ENCODE measurements at regions not wholly inside any gene's neighbourhood (a gene's known extent, or its start where the extent isn't known, plus 50 kb on each side); places are given as distances from the start of the nearest gene placed in this dataset.
"Not testable (repeated sequence)": the region's sequence is repeated elsewhere in the genome, so short reads cannot be mapped to it uniquely, and the experiment has no call there.

DNA sequence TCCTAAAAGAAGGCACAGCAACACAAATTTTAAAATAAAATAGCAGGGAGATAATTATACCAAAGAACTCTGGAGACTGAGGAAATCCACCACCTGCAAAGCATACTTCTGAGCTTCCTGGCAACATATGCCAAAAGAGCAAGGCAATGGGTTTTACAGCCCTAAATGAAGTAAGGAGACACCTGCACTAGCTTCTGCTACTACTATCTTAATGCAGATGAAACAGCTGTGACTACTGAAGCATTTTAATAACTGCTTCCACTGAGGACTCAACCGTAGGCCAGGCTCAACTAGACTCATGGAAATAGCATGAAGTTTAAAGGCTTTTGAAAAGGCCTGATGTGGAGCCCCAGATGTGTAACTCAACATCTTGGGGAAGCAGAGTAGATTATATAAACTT is 820.1 kb upstream of the AMELY start:
- no peaks in the 10 kb centered on the region for H3K4me1 Mint-ChIP-seq
- no peak overlapping the region for H3K4me3 Mint-ChIP-seq
- no peaks in the 10 kb centered on the region for H3K9me3 Mint-ChIP-seq

DNA sequence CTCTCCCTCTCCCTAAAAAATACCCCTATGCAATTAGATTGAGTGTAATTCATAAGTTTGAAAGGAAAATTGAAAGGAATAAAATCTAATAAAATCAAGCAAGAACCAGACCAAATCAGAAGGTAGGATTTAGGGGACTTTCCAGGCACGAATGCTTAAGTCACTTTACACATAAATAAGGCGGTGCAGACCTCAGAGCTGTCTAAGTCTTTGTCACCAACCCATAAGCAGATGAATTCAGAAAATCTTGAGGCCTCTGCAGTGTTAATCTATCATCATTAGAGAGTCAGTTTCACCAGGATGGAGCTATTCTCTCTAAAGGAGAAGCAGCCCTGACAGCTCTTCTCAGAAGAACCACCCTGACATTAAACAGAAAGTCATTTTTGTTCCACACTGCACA is 819.1 kb upstream of the AMELY start:
- DNase-seq: no peak
- no peaks in the 10 kb centered on the region for H3K4me1 Mint-ChIP-seq
- no peaks in the 10 kb centered on the region for H3K9me3 Mint-ChIP-seq
- no peaks in the 10 kb centered on the region for H3K27me3 Mint-ChIP-seq
- no peak overlapping the region for H3K27ac Mint-ChIP-seq
- H3K4me3 Mint-ChIP-seq: no peak overlapping the region
- no peaks in the 10 kb centered on the region for H3K36me3 Mint-ChIP-seq (ENCODE audit: low read depth)
- intact Hi-C loops (cut with micrococcal nuclease): no loop called here

More for the DNA sequence above, 820.1 kb upstream of the AMELY start:
- intact Hi-C loops (cut with micrococcal nuclease): no loop called here
- no peak overlapping the region for H3K27ac Mint-ChIP-seq
- no peaks in the 10 kb centered on the region for H3K27me3 Mint-ChIP-seq
- no peak for DNase-seq
- H3K36me3 Mint-ChIP-seq (ENCODE audit: low read depth): no peaks in the 10 kb centered on the region

DNA sequence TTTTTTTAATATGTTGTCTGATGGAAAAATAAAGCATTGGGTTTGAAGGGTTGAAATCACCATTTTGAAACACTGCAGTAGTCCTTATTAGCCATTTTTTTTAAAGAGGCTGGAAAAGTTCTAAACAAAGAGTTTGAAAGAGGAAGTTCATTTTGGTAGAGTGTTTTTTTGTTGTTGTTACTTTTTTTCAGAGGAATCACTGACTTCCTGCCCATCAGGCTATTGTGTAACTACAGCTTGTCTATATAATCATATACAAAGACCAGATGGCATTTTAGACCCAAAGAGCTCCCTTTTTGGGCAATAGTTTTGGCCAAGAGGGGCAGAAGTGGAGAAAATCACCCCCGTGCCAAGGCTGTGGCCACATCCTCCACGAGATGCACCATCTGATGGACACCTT is 818.5 kb upstream of the AMELY start:
- intact Hi-C loops (cut with micrococcal nuclease): no loop called here
- Mint-ChIP-seq H3K4me1 (no peaks in the 10 kb centered on the region), H3K27me3 (no peaks in the 10 kb centered on the region), H3K4me3 (no peak overlapping the region), H3K9me3 (no peaks in the 10 kb centered on the region), H3K36me3 (ENCODE audit: low read depth) (no peaks in the 10 kb centered on the region), H3K27ac (no peak overlapping the region)
- DNase-seq: no peak

DNA sequence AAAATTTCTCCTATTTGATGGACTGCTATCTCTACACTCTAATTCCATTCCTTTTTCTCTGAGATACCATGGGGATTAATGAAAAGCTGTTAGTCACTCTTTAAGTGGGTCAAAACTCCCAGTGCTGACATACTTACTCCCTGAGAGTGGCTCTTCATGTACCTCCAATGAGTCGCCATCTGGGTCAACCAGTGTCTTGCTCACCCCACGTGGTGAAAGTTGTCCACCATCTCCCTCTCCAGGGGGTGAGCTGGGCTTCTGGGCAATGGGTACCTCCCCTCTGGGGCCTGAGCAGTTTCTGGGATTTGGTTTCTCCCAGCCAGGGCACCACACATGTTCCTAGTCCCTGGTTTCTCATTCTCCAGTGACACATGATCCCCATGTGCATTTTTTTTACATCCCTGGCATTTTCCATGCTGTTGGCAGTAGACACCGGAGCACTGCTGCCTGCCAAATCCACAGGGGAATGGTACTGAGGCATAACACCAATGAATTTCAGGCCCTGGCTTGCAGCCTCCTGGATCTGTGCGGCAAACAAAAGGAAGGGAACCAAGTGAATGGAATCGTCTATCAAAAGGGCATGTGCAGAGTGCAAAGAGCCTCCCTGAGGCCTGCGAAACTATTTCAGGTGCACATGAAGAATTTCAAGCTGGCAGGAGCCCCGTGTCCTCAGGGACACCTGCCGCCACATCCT is 817.9 kb upstream of the AMELY start:
- no peak overlapping the region for H3K27ac Mint-ChIP-seq
- H3K9me3 Mint-ChIP-seq: no peaks in the 10 kb centered on the region
- H3K4me3 Mint-ChIP-seq: no peak overlapping the region
- no peaks in the 10 kb centered on the region for H3K36me3 Mint-ChIP-seq (ENCODE audit: low read depth)
- H3K27me3 Mint-ChIP-seq: no peaks in the 10 kb centered on the region
- intact Hi-C loops (cut with micrococcal nuclease): no loop called here
- DNase-seq: no peak
- no peaks in the 10 kb centered on the region for H3K4me1 Mint-ChIP-seq

DNA sequence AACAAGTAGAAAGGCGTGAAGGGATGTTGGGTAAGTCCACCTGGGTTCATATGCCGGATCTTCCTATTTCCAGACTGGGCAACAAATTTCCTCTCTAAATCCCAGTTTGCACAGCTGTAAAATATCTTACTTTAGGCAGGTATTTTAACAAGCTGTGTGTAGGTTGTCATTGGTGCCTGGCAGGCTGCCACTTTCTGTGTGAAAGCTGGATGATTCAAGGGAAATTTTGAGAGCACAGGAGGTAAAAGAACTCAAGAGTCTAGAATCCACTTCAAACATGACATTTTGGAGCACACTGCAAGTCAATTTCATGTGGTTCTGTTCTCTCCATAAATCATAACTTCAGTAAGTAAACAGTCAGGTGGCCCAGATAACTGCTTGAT is 817.4 kb upstream of the AMELY start:
- Mint-ChIP-seq H3K27ac (no peak overlapping the region), H3K36me3 (ENCODE audit: low read depth) (no peaks in the 10 kb centered on the region), H3K9me3 (no peaks in the 10 kb centered on the region), H3K4me3 (no peak overlapping the region), H3K4me1 (no peaks in the 10 kb centered on the region), H3K27me3 (no peaks in the 10 kb centered on the region)
- intact Hi-C loops (cut with micrococcal nuclease): no loop called here
- no peak for DNase-seq

DNA sequence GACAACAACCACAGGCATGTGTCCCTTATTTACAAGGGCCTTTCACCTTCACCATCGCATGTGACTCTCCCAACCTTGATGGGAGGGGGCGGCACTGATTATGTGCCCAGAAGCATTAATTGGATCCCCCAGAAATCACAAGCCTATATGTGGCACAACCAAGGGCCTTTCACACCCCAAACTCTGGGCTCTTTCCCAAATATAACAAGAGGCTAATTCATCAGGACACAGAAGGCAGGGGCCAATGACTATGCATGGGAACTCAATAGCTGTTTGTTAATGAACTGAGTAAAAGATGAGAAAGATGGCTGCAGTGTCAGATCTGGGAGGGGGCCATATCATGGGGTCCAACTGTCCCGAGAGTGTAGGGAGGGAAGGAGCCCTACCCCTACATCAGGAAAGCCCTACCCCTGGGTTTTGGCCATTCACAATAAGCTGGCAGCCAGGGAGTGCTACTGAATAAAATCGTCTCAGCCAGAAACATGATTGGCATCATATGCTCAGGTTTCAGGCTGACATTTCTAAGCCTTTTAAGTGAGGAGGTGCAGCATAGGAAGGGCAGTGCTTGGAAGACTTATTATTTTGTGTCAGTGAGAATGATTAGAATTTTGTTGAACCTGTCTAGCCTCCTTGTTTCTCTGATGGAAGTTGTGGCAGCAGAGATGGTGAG is 814.4 kb upstream of the AMELY start:
- no peaks in the 10 kb centered on the region for H3K36me3 Mint-ChIP-seq (ENCODE audit: low read depth)
- no peak overlapping the region for H3K4me3 Mint-ChIP-seq
- H3K27me3 Mint-ChIP-seq: no peaks in the 10 kb centered on the region
- H3K4me1 Mint-ChIP-seq: no peaks in the 10 kb centered on the region
- no peak overlapping the region for H3K27ac Mint-ChIP-seq
- H3K9me3 Mint-ChIP-seq: no peaks in the 10 kb centered on the region
- no peak for DNase-seq
- intact Hi-C loops (cut with micrococcal nuclease): no loop called here

DNA sequence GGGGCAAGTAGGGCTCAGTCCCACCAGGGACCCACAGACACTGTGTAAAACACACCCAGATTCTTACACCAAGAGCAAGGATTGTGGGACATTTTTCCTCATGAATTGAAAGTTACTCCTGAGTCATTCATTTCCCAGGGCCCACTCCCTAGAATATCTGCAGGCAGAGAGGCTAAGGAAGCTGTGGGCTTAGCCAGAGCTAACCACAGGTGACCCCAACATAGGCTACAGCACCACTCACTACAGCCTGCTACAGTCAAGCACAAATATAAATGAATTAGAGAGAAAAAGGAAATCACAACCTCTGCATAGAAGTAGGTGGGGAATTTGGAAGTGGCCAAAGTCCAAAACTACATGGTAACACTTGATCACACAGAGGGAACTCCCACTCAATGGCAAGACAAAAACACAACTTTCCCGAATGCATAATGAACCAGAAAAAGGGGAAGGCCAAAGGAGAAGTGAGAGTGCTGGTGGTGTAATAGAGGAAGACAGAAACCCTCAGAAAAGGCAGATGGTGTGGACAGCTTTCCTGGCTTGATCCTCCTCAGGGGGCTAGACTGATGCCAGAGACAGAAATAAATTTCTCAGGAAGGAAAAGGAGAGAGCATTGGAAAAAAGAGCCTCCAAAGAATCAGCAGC is 812.6 kb upstream of the AMELY start:
- Mint-ChIP-seq H3K36me3 (ENCODE audit: low read depth) (no peaks in the 10 kb centered on the region), H3K27me3 (no peaks in the 10 kb centered on the region), H3K4me1 (no peaks in the 10 kb centered on the region), H3K4me3 (no peak overlapping the region), H3K9me3 (no peaks in the 10 kb centered on the region), H3K27ac (no peak overlapping the region)
- intact Hi-C loops (cut with micrococcal nuclease): no loop called here
- DNase-seq: no peak

DNA sequence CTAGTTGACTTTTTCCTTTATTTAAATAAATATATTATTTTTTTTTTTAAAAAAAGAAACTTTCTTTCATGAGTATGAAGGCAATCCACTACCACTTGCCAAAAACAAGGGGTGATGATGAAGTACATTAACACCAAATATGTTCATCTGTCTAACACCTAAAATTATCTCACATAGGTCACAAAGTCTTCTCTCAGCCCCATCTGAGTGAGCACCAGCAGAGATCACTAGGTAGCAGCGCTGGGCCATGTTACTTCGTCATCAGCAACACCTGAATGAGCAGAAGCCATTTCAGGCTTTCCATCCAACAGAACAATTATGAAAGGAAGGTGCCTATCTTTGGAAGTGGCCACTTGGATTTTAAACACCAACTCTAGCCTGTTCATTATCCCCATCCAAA is 811.6 kb upstream of the AMELY start:
- Mint-ChIP-seq H3K27ac (no peak overlapping the region), H3K4me3 (no peak overlapping the region), H3K27me3 (no peaks in the 10 kb centered on the region), H3K36me3 (ENCODE audit: low read depth) (no peaks in the 10 kb centered on the region), H3K4me1 (no peaks in the 10 kb centered on the region), H3K9me3 (no peaks in the 10 kb centered on the region)
- no peak for DNase-seq
- intact Hi-C loops (cut with micrococcal nuclease): no loop called here

DNA sequence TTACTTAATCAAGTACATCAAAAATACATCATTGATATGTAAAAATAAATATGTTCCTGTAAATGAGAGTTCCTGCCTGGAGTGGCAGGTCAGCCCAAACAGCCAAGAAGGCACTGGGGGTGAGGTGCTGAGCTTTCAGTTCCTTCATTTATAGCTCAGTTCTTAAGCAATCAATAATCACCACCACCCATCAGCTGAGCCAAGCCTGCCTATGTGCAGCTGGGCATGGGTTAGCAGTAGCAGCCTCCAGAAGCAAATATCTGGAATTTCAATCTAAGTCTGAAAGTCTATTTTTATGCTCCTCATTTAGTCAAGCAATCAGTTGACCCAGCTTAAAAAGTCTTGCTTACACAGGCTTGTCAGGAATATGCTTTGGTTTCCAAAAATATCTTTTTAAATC is 811.0 kb upstream of the AMELY start:
- no peaks in the 10 kb centered on the region for H3K4me1 Mint-ChIP-seq
- DNase-seq: no peak
- H3K4me3 Mint-ChIP-seq: no peak overlapping the region
- no peak overlapping the region for H3K27ac Mint-ChIP-seq
- no peaks in the 10 kb centered on the region for H3K9me3 Mint-ChIP-seq
- H3K27me3 Mint-ChIP-seq: no peaks in the 10 kb centered on the region
- intact Hi-C loops (cut with micrococcal nuclease): no loop called here
- H3K36me3 Mint-ChIP-seq (ENCODE audit: low read depth): no peaks in the 10 kb centered on the region

DNA sequence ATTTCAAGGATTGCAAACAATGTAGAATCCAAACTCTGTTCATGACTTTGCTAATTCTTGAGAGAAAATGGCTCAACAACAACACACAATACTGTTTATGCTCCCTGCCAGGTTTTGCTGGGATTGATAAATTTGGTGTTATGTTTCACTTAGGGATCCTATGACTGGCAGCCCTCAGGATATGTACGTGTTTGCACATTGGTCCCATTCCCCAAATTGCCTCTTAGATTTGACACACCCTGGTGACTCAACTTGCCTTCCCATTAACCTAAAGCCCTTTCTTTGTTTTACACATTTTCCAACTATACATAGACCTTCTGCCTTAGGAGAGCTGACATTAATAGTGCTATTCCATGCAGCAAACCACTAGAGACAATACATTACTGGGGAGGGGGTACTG is 809.4 kb upstream of the AMELY start:
- Mint-ChIP-seq H3K27ac (no peak overlapping the region), H3K27me3 (no peaks in the 10 kb centered on the region), H3K4me1 (no peaks in the 10 kb centered on the region), H3K4me3 (no peak overlapping the region), H3K9me3 (no peaks in the 10 kb centered on the region), H3K36me3 (ENCODE audit: low read depth) (no peaks in the 10 kb centered on the region)
- intact Hi-C loops (cut with micrococcal nuclease): no loop called here
- DNase-seq: no peak

DNA sequence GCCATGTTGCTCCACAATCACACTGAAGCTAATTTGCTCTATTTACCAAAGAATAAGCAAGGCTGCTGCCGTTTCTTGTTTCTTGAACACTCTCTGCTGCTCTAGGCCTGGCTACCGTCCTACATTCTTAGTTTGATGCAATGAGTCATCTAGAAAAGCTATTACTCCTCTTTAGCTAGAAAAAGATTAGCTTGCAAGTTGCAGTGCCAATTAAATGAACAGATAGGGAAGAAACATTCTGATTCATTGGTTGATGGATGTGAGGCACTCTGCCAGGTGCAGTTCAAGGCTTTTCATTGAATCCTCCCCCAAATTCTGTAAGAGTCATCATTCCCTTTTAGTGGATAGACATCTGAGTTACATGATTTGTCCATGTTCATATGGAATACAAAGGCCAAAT is 807.7 kb upstream of the AMELY start:
- no peaks in the 10 kb centered on the region for H3K27me3 Mint-ChIP-seq
- no peak for DNase-seq
- no peak overlapping the region for H3K27ac Mint-ChIP-seq
- H3K4me1 Mint-ChIP-seq: no peaks in the 10 kb centered on the region
- intact Hi-C loops (cut with micrococcal nuclease): no loop called here
- H3K4me3 Mint-ChIP-seq: no peak overlapping the region
- no peaks in the 10 kb centered on the region for H3K36me3 Mint-ChIP-seq (ENCODE audit: low read depth)
- H3K9me3 Mint-ChIP-seq: no peaks in the 10 kb centered on the region

DNA sequence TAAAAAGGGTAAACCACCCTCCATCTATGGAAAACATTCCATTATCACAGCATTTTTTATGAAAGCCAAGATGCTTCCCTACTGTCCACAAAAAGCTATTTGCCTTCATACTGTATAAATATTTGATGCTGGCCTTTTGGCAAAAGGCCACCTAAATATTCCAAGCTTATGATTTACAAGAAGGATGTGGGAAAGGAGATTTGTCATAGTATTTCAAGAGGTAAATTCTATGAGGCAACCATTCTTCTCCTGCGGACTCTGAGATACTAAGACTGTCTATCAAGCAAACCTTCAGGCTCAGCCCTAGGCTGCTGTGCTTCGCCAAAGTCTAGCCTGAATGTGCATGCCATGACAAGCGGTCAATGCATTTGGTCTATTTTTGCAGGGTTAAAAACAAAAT is 807.1 kb upstream of the AMELY start:
- intact Hi-C loops (cut with micrococcal nuclease): no loop called here
- Mint-ChIP-seq H3K9me3 (no peaks in the 10 kb centered on the region), H3K4me1 (no peaks in the 10 kb centered on the region), H3K27ac (no peak overlapping the region), H3K4me3 (no peak overlapping the region), H3K27me3 (no peaks in the 10 kb centered on the region), H3K36me3 (ENCODE audit: low read depth) (no peaks in the 10 kb centered on the region)
- no peak for DNase-seq

DNA sequence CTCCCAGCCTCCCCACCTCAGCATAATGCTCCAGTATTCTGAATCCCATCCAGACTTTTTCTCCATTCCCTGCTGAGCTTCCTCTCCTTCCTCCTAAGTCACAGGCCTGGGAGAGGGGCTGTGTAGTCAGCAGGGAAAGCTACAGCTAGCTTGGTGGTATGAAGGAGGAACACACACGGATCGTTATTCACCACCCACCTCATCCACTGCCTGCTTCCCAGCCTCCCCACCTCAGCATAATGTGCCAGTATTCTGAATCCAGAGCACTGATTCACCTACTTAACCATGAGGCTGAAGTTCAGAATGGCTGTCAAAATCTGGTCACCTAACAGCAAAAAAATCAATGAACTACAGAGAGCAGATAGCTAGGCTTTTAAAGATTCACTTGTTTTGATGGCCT is 806.6 kb upstream of the AMELY start:
- Mint-ChIP-seq H3K4me1 (no peaks in the 10 kb centered on the region), H3K9me3 (no peaks in the 10 kb centered on the region), H3K27me3 (no peaks in the 10 kb centered on the region), H3K36me3 (ENCODE audit: low read depth) (no peaks in the 10 kb centered on the region), H3K4me3 (no peak overlapping the region), H3K27ac (no peak overlapping the region)
- intact Hi-C loops (cut with micrococcal nuclease): no loop called here
- no peak for DNase-seq

DNA sequence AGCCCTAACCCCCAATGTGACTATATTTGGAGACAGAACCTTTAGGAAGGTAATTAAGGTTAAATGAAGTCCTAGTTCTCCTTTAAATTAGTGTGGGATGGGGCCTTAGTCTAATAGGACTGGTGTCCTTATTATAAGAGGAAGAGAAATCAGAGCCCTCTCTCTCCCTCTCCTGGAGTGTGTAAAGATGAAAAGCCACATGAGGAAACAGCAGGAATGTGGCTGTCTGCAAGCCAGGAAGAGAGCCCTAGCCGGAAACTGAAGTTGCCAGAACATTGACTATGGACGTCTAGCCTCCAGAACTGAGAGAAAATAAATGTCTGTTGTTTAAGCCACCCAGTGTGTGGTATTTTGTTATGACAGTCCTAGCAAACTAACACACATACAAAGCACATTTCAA is 802.9 kb upstream of the AMELY start:
- DNase-seq: no peak
- no peaks in the 10 kb centered on the region for H3K36me3 Mint-ChIP-seq (ENCODE audit: low read depth)
- H3K4me3 Mint-ChIP-seq: no peak overlapping the region
- H3K4me1 Mint-ChIP-seq: no peaks in the 10 kb centered on the region
- H3K27me3 Mint-ChIP-seq: no peaks in the 10 kb centered on the region
- H3K27ac Mint-ChIP-seq: no peak overlapping the region
- intact Hi-C loops (cut with micrococcal nuclease): no loop called here
- H3K9me3 Mint-ChIP-seq: no peaks in the 10 kb centered on the region

DNA sequence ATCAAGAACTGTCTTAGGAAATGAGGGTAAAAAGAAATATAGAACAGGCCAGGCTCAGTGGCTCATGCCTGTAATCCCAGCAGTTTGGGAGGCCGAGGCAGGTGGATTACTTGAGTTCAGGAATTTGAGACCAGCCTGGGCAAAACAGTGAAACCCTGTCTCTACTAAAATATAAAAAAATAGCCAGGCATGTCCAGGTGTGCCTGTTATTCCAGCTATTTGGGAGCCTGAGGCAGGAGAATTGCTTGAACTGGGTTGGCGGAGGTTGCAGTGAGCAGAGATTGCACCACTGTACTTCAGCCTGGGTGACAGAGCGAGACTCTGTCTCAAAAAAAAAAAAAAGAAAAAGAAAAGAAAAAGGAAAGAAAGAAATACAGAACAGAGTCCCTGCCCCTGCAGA is 802.2 kb upstream of the AMELY start:
- intact Hi-C loops (cut with micrococcal nuclease); H3K27ac Mint-ChIP-seq: not testable (repeated sequence)

More for the DNA sequence above, 802.2 kb upstream of the AMELY start:
- DNase-seq; H3K4me3 Mint-ChIP-seq; H3K9me3 Mint-ChIP-seq; H3K36me3 Mint-ChIP-seq (ENCODE audit: low read depth); H3K27me3 Mint-ChIP-seq; H3K4me1 Mint-ChIP-seq: not testable (repeated sequence)
